HG03025 (cell line): ENCODE measurements at regions not wholly inside any gene's neighbourhood (a gene's known extent, or its start where the extent isn't known, plus 50 kb on each side); places are given as distances from the start of the nearest gene placed in this dataset.

Source experiments
- ATAC-seq: cut with Tn5 transposase; IDR thresholded peaks from one replicate; pipeline ENCODE4 v1.9.1; 2021; ENCODE audit warnings: mild to moderate bottlenecking, moderate library complexity; ENCODE audit not compliant: unreplicated experiment, low FRiP score

DNA sequence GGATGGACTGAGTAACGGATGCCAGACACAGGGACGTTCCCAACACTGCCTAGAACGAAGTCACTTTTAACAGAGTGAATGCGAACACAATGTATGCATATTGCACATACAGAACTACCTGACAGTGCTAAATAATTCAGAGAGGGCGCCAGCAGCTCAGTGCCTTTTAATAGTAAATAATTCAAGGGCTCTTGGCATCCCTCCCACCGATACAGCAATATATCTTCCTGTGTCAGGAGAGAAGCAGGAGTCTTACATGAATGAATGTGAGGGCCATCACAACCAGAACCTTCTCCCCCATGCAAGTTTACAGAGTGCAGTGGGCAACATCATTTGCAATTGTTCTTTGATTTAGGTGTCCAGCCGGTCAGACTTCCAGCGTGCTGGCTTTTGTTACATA is 88.4 kb upstream of the KCNG1 start:
- ATAC-seq = no peak

DNA sequence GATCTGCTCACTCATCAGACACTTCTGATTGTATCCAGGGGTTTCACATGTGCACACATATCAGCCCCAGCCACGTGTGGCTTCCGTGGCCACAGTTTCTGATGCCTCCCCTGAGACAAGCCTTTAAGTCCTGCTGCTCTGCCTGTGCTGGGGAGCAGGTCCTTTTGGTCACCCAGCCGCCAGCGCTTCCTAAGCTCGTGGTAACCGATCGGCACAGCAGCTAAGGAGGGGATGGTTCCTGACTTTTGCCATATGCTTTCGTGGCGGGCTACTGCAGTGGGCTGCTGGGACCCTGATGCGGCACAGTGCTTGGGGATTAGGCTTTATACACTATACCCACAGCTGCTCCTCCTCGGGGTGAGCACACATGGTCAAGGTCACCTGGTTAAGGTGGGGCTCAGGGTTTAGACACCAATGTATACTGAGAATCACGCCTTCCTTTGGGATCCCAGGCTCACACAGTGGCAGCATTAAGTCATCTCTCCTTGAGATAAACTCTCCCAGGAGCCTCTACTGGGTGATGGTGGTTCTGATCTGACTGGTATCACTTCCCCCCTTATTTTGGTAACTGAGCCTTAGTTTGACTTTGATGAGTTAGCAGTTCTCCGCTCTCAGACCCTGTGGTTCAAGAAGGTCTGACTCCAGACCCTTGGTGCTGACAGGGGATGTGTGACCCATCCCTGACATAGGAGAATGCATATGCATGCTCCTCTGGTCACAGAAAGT is 85.9 kb upstream of the KCNG1 start:
- ATAC-seq = no peak

DNA sequence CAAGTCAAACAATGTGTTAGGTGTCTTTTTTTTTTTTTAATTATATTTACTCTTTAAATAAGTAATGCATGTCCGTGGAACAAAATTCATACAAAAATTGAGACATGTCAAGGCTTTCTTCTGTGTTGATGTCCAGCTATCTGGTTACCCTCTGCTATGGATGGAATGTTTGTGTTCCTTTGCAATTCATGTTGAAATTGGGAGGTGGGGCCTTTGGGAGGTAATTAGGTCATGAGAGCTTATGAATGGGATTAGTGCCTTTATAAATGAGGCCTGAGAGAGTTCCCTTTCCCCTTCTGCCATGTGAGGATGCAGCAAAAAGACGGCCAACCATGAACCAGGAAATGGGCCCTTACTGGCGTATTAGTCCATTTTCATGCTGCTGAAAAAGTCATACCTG is 83.1 kb upstream of the KCNG1 start:
- no peak for ATAC-seq

DNA sequence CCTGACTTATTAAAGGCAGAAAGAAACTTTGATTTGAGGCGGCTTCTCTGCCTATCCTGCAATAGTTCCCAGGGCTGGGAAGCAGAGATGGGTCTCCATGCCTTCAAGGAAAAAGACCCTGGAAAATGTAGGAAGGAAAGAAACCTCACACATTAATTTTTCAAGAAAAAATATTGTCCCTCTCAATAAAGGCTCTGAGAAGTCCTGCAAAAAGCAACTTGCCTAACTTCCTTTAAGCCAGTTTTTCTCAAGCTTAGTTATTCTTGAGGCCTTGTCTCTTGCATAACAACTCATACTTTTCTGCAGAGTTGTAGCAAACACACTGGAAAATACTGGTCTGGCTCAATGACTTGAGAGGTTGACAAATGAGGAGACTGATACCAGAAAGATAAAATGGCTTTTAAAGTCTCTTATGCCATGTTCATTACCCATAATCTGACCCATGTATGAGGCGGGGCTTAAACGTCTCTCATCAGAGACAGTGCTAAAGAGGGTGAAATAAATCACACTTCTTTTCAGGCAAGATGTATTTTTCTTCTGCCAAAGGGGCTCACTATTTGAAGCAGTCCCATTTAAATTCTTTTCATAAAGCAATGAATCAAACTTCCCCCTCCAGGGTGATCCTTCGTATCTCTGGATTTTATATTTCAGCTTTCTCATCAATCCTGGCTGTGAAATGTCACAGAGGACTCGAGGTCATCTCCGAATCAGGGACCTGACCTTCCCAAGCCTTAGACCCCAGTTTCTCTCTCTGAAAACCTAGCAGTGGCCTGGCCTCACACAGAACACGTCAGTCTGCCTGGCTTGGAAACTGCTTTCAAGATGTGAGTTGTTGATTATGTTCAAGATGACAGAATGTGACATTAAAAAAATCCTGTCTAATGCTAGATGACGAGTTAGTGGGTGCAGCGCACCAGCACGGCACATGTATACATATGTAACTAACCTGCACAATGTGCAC is 82.3 kb upstream of the KCNG1 start:
- no peak for ATAC-seq

DNA sequence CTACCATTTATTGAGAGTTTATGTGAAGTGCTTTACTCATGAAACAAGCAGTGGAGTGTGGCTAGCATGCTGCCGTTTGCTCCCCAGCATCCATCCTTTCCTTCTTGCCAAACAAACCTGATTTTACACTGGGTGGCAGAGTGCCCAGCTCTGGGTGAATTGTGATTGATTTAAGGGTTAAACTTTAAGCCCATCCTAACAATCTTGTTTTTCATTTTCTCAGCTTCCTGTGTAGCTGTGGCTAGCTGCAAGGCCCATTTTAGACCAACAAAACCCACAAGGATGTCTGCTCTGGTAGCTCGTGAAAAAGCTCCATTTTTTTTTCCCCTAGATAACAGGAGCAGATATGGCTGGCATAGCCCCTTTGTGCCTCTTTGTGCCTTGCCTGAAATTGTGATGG is 77.7 kb upstream of the KCNG1 start:
- ATAC-seq = no peak

DNA sequence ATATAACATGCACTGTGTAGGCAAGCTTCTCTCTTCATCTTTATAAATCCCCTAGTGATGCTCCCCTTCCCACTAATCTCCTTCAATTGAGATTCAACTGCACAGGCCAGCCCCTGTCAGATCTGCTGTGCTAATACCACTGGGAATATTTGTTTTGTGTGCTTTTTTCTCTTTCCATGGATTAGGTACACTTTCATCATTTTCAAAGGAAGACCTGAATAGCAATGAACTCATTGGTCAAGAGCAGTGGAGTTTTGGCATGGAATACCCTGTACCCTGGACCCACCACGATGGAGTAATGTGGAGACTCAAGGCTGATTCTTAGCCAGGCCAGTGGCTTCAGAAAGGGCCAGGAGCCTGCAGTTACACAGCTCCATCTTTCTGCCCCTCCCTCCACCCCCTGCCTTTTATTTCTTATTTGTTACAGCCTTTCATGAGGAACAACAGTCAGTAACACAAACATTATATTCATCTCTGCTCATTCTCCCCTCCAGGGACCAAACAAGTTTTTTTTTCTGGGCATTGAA is 75.4 kb upstream of the KCNG1 start:
- no peak for ATAC-seq

DNA sequence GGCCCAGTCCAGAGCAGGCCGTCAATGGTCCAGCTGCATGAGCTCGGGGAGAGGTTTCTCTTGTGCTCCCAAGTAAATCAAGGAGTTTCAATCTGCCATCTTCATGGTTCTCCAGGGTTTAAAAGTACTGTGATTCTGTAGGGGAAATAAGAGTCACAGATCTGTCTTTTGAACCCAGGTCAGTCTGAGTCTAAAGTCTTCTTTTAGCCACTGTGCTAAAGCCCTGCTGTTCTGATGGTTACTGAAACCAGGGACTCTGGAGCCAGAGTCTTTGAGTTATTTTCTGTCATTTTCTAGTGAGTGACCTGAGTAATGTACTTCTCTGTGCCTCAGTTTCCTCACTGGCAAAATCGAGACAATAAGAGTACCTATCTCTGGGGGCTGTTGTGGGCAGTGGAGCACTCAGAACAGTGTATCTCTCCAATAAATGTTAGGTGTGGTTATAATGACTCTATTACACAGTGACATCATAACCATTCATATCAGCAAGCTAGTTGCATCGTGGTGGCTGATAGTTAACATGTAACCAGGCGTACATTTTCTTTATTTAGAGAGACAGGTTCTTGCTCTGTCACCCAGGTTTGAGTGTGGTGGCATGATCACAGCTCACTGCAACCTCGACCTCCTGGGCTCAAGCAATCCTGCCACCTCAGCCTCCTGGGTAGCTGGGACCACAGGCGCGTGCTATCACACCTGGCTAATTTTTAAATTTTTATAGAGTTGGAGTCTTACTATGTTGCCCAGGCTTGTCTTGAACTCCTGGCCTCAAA is 74.6 kb upstream of the KCNG1 start:
- no peak for ATAC-seq

DNA sequence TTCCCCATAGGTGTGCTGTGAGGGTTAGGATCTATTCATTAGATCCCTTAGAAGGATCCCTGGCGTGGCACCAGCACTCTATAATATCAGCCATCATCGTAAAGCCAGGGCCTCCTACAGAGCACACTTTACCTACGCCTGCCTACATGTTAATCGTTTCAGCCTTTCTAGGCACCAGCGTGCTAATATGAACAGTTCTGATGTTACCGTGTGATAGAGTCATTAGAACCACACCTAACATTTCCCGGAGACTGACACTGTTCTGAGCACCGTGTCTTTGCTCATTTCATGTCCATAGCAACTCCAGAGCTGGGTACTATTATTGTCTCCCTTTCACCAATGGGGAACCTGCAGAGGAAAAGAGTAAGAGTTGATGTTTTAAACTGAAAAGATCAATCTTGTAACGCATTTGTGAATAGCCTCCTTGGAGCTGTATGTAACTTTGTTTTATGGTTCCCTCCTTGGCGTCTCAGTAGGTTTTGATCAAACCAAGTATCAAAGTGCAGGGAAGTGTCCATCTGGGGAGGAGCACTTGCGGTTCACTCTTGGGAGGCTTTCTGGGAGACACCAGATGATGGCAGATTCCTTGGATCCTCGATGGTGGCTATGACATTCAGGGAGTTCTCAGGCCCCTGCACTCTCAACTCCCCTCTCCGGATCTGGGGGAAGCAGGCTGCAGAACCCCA is 73.8 kb upstream of the KCNG1 start:
- no peak for ATAC-seq

DNA sequence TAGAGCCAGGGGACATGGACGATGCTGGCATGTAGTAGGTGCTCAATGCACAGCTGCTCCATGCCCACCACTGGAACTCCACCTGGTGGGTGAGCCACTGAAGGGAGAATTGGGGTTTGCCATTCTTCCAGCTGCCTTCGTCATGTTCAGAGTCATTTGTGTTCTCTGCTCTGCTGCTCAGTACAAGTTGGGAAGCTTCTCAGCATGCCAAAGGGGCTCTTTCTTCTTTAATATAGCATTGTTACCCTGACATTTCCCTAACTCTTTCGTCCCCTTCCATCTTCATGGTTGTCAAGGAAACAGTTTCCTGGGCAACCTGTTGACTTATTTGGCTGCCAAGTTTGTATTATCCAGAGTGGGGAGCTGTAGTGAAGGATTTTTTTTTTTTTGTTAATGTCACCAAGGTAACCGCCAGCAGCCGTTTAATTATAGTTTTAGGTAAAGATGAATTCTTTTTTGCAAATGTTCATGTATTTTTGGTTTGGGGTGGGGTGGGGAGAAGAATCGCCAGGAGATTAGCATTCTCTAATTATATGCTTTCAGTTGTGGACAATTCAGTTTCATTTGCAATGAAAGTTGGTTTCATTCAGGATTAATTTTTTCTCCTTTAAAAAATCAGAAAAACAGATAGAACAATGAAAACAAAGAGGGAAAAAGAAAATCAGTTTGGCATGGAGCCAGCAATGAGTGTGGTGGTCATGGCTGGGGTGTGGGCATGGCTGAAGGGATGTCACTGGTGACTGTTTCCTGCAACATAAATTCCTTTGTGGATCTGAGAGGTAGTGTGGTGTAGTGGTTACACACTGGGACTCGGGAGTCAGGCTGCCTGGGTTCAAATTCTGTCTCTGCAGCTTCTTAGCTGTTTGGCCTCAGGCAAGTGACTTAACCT is 73.0 kb upstream of the KCNG1 start:
- no peak for ATAC-seq

DNA sequence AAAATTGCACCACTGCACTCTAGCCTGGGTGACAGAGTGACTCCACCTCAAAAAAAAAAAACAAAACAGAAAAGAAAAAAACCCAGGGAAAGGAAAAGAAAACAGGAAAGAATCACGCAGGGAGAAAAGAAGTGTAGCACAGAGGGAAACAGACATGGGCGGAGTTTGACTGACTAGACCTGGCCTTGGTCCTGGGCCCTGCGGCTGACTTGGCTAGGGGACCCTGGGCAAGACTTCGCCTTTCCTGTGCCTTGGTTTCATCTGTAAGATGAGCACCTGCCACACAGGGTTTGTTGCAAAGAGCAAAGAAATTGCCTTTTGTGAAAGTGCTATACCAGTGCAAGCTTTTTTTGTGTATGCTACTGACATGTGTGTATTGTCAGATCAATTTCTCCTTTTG is 71.3 kb upstream of the KCNG1 start:
- no peak for ATAC-seq

DNA sequence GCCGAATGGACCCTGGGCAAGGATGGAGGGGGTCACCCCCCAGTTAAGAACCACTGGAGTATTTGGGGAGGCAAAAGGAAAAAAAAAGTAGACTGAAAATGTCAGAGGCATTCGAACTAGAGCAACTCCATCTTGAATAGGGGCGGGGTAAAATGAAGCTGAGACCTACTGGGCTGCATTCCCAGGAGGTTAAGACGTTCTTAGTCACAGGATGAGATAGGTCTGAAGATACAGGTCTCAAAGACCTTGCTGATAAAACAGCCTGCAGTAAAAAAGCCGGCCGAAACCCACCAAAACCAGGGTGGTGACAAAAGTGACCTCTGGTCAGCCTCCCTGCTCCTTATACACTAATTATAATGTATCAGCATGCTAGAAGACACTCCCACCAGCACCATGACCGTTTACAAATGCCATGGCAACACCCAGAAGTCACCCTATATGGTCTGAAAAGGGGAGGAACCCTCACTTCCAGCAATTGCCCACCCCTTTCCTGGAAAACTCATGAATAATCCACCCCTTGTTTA is 70.4 kb upstream of the KCNG1 start:
- no peak for ATAC-seq

DNA sequence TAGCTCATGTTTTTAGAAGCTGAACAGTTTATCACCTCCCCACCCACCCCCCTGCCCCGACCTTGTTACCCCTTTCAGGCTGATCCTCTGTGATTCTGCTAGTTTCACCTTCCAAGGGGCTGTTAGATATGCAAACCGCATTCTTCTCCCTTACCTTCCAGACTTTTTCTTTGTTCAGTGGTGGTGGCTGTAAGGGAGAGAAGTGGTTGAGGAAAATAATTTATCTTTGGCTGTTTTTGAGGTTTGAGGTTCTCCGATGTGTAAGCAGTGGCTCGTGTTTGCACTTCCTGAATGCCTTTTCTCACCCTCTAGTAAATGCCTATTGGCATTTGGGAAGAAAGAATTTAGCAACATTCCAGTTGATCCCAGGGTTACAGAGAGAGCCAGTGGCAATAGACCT is 69.4 kb upstream of the KCNG1 start:
- no peak for ATAC-seq

DNA sequence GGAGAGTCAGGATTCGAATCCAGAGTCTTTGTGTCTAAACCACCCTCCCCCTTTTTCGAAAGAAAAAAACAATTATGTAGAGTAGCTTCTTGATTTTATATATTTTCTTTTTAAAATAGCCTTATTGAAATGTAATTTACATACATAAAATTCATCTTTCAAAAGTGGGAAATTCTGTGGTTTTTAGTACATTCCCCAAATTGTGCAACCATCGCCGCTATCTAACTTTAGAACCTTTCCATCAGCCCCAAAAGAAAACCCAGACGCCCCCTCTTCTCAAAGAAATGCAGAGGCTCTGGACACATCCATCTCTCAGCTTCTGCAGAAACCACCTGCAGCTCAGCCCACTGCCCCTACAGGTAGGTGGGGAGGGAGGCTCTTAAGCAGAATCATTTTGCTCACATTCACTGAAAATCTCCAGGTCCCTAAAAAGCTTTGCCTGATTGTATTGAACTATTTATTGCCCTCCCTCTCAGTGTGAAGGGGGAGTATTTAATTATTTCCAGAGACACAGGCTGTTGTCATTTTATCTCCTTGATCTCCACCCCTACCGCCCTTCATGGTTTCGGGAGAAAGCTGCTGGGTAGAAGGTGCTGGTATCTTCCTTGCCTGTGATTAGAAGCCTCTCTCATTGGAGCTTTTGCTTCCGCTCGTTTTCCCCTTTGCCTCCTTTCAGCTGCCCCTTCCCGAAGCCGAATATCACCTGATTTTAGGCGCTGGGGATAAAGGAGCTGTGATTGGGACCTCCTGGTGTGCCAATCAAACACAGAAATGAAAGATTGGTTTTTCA is 68.7 kb upstream of the KCNG1 start:
- no peak for ATAC-seq

DNA sequence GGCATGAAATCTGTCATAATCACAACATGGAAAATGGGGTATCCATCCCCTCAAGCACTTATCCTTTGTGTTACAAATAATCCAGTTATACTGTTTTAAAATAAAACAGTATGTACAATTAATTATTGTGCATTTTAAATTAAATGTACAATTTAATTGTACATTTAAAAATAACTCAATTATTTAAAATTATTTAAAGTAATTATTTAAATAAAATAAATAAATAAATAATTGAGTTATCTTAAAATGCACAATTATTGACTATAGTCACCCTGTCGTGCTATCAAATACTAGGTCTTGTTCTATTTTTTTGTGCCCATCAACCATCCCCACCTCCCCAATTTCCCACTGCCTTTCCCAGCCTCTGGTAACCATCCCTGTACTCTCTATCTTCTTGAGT is 66.9 kb upstream of the KCNG1 start:
- ATAC-seq = no peak

DNA sequence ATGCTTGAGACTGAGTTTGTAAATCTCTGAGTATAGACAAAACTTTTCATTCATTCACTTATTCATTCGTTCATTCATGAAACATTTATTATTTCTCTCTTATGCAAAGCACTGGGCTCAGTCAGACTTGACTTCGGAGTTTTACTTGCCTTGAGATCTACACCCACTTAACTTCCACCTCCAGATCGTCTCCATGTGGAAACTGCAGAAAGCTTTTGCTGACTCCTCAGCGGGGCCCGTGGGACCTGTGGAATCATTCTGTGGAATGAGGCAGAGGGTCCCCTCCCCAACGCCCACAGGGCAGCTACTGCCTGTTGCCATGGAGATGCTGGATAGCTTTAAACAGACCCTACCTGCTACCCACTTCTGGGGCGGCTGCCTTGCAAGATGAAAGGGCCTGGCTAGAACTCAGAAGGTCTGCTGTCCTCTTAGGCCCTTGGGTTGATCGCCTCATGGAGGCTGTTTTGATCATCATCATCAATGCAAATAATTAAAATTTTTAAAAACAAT is 66.4 kb upstream of the KCNG1 start:
- ATAC-seq = no peak

DNA sequence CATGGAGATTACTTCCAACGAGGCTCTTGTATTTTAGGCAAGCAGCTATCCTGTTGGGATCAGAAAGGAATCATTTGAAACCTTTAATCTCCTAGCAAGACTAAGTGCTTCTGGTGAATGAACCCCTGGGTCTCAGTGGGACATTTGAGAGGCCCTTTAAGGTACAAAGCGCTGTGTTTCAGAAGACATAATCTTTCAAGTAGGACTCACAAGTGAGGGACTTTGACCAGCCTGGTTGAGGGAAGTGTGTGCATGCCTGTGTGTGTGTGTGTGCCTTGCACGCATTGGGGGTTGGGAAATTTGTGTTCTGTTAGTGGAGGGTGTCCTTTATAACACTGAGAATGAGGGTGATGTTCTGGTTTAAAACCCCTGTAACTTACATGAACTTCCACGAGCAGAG is 64.4 kb upstream of the KCNG1 start:
- ATAC-seq = no peak

DNA sequence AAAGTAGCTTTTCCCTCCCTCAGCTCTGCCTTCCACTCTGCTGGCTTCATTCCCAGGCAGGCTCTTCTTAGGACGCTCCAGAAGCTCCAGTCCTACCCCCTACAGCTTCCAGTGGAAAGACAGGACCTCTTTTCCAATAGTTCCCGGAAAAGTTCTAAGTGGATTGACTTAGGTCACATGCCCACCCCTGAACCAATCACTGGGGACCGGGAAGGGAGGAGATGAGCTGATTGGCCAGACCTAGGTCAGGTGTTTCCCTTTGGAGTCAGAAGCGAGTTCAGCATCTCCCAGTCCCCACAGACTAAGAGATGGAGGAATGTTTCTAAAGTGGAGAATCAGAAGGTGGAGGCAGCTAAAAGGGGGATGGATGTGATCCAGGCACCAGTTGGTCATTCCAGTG is 62.9 kb upstream of the KCNG1 start:
- ATAC-seq = no peak
